Panc1 (cell line): ENCODE measurements at regions not wholly inside any gene's neighbourhood (a gene's known extent, or its start where the extent isn't known, plus 50 kb on each side); places are given as distances from the start of the nearest gene placed in this dataset.

Experiments
- ATAC-seq: fragments of 200-7000 bp; cut with Tn5 transposase; 2 replicates; pipeline ENCODE4 v1.9.1; 2020; ENCODE audit warnings: mild to moderate bottlenecking, moderate library complexity
- BruUV-seq: library from RNA; stranded (reverse); fragments of 400-500 nt; replicated peaks from 2 replicates; lab custom pipeline; 2021; lab: Mats Ljungman, UMichigan
- CTCF ChIA-PET: fragments of 300-600 bp; sonication (Branson Sonifier 250); formaldehyde crosslinking; loops from one replicate; lab custom pipeline; 2022; ENCODE audit warnings: antibody characterized with exemption; lab: Charles Lee
- POLR2A ChIA-PET: fragments of 300-600 bp; sonication (Branson Sonifier 250); formaldehyde crosslinking; loops from one replicate; lab custom pipeline; 2022; ENCODE audit warnings: antibody characterized with exemption; lab: Charles Lee
- DNase-seq: peaks from one replicate; pipeline ENCODE4 v3.0.0-alpha.2; 2010; ENCODE audit warnings: low read depth, low spot score
- H3K27ac ChIP-seq: 2 replicates; pipeline ENCODE4 v1.5.1; 2011; ENCODE audit warnings: mild to moderate bottlenecking, low read length, inconsistent platforms
- H3K27me3 ChIP-seq: fragments of 200-500 bp; sonication (Bioruptor generic); 2 replicates; pipeline ENCODE4 v1.6.0; 2014; ENCODE audit warnings: low read length, inconsistent platforms; ENCODE audit not compliant: control insufficient read depth, insufficient read depth
- H3K36me3 ChIP-seq: fragments of 200-500 bp; sonication (Bioruptor generic); 2 replicates; pipeline ENCODE4 v1.5.1; 2014; ENCODE audit warnings: inconsistent platforms, mild to moderate bottlenecking, low read length, moderate library complexity; ENCODE audit not compliant: control insufficient read depth, insufficient read depth
- H3K4me1 ChIP-seq: 2 replicates; pipeline ENCODE4 v1.5.1; 2011; ENCODE audit warnings: inconsistent platforms, mild to moderate bottlenecking, low read length, moderate library complexity; ENCODE audit not compliant: control insufficient read depth, insufficient read depth
- H3K4me3 ChIP-seq, 2 experiments: 2 replicates each; pipeline ENCODE4 v1.5.1; 2011 to 2012; ENCODE audit warnings: low read depth in 2 of 2, low read length in 2 of 2, mild to moderate bottlenecking in 2 of 2, inconsistent platforms in 1 of 2, moderate library complexity in 1 of 2
- H3K9me3 ChIP-seq: fragments of 200-500 bp; sonication (Bioruptor generic); 2 replicates; pipeline ENCODE4 v1.5.1; 2014; ENCODE audit warnings: low read depth, mild to moderate bottlenecking, inconsistent platforms, low read length, moderate library complexity; ENCODE audit not compliant: control insufficient read depth, insufficient read depth
- CTCF ChIP-seq: fragments of 450-650 bp; IDR thresholded peaks from 2 replicates; pipeline ENCODE4 v1.5.1; 2017; ENCODE audit warnings: mild to moderate bottlenecking
- POLR2AphosphoS5 ChIP-seq: IDR thresholded peaks from 2 replicates; pipeline ENCODE4 v1.6.1; 2012; ENCODE audit warnings: mild to moderate bottlenecking, low read depth, low read length, moderate library complexity
- REST ChIP-seq, 2 experiments: IDR thresholded peaks; 2 replicates each; pipeline ENCODE4 v1.6.1; 2011 to 2012; ENCODE audit warnings: low read depth in 2 of 2, control low read depth in 1 of 2, low read length in 1 of 2, mild to moderate bottlenecking in 1 of 2, moderate library complexity in 1 of 2; ENCODE audit not compliant: insufficient read depth in 1 of 2
- SIN3A ChIP-seq: IDR thresholded peaks from 2 replicates; pipeline ENCODE4 v1.6.1; 2012; ENCODE audit warnings: low read depth, mild to moderate bottlenecking, low read length, moderate library complexity, borderline replicate concordance; ENCODE audit not compliant: insufficient read depth
- TCF7L2 ChIP-seq: IDR thresholded peaks from 2 replicates; pipeline ENCODE4 v1.6.1; 2011; ENCODE audit warnings: mild to moderate bottlenecking, low read depth, low read length, inconsistent platforms
- in situ Hi-C: cut with HindIII; loops from 2 replicates; pipeline ENCODE4 v1.10.0; 2016; ENCODE audit warnings: low sequenced_read_pairs, low pct_unique_long_range_greater_than_20kb
- intact Hi-C: fragments of 100-400 bp; cut with micrococcal nuclease; formaldehyde crosslinking; loops from one replicate; pipeline ENCODE4 v1.10.0; 2022; ENCODE audit not compliant: unreplicated experiment

- no peak for ATAC-seq
- Histone ChIP-seq H3K4me1 (no peaks in the 10 kb centered on the region), H3K4me3 (no peak overlapping the region), H3K9me3 (no peaks in the 10 kb centered on the region), H3K27ac (no peak overlapping the region), H3K36me3 (no peaks in the 10 kb centered on the region), H3K27me3 (no peaks in the 10 kb centered on the region)
- ChIA-PET CTCF (no interaction called here), POLR2A (no interaction called here)
- no peak for TF ChIP-seq SIN3A
- no peak for TF ChIP-seq POLR2AphosphoS5
- intact Hi-C loops = no loop called here
- in situ Hi-C loops = no loop called here
- DNase-seq = no peak
- no TSS peak for BruUV-seq
These were observed 898.5 kb upstream of the KCND2 start for GRCh38 chr7:119374436-119374835.

- no peak for TF ChIP-seq TCF7L2
- TF ChIP-seq SIN3A = no peak
- no peak for TF ChIP-seq POLR2AphosphoS5
- no peak for TF ChIP-seq REST (IDR thresholded peaks at IDR 0.05; ENCODE audit: insufficient read depth in 1 of 2, low read depth in 2 of 2, low read length in 1 of 2)
- TF ChIP-seq CTCF = no peak
- no peak for DNase-seq
- no peak for ATAC-seq
- H3K27me3 ChIP-seq = no peaks in the 10 kb centered on the region
- no peaks in the 10 kb centered on the region for H3K36me3 ChIP-seq
- no peak overlapping the region for H3K27ac ChIP-seq
- H3K4me3 ChIP-seq = no peak overlapping the region
- no peaks in the 10 kb centered on the region for H3K4me1 ChIP-seq
- BruUV-seq = no TSS peak
- intact Hi-C loops = no loop called here
- ChIA-PET CTCF (no interaction called here), POLR2A (no interaction called here)
- no peaks in the 10 kb centered on the region for H3K9me3 ChIP-seq
- in situ Hi-C loops = no loop called here
These were observed 895.1 kb upstream of the KCND2 start for GRCh38 chr7:119377861-119378260.

GRCh38 chr7:119382726-119383125 is 890.2 kb upstream of the KCND2 start:
- TF ChIP-seq CTCF (no peak), REST (IDR thresholded peaks at IDR 0.05; ENCODE audit: insufficient read depth in 1 of 2, low read depth in 2 of 2, low read length in 1 of 2) (no peak), SIN3A (no peak), TCF7L2 (no peak), POLR2AphosphoS5 (no peak)
- no peaks in the 10 kb centered on the region for H3K4me1 ChIP-seq
- no peaks in the 10 kb centered on the region for H3K9me3 ChIP-seq
- no TSS peak for BruUV-seq
- no peak overlapping the region for H3K4me3 ChIP-seq
- no peak overlapping the region for H3K27ac ChIP-seq
- ChIA-PET CTCF (no interaction called here), POLR2A (no interaction called here)
- intact Hi-C loops (no loop called here), in situ Hi-C loops (no loop called here)
- no peak for ATAC-seq
- no peak for DNase-seq
- no peaks in the 10 kb centered on the region for H3K27me3 ChIP-seq
- no peaks in the 10 kb centered on the region for H3K36me3 ChIP-seq
